Keratinocyte (primary cell): ENCODE measurements at regions not wholly inside any gene's neighbourhood (a gene's known extent, or its start where the extent isn't known, plus 50 kb on each side); places are given as distances from the start of the nearest gene placed in this dataset.

Experiments used
- DNase-seq: peaks from one replicate; pipeline ENCODE4 v3.0.0-alpha.2; 2011; ENCODE audit warnings: low read depth, missing footprints, low spot score
- FAIRE-seq: peaks from 2 replicates; lab custom pipeline; 2011; peaks lifted over from hg19 to GRCh38; lab: Jason Lieb, UNC
- H2AFZ ChIP-seq: 2 replicates; pipeline ENCODE4 v1.6.0; 2012; ENCODE audit warnings: low read length, control low read depth, inconsistent platforms; ENCODE audit not compliant: control insufficient read depth
- H3K27ac ChIP-seq: 2 replicates; pipeline ENCODE4 v1.5.1; 2011; ENCODE audit warnings: low read length; ENCODE audit not compliant: control insufficient read depth, insufficient read depth
- H3K27me3 ChIP-seq: 3 replicates; pipeline ENCODE4 v1.6.0; 2011; ENCODE audit warnings: low read length; ENCODE audit not compliant: control insufficient read depth, insufficient read depth; ENCODE audit errors: extremely low read depth
- H3K36me3 ChIP-seq, 2 experiments: 2 replicates in 1 of 2; 3 replicates in 1 of 2; pipeline ENCODE4 v1.5.1; 2011; ENCODE audit warnings: low read length in 2 of 2, mild to moderate bottlenecking in 1 of 2; ENCODE audit not compliant: control insufficient read depth in 2 of 2, insufficient read depth in 2 of 2; ENCODE audit errors: extremely low read depth in 1 of 2
- H3K4me1 ChIP-seq: 3 replicates; pipeline ENCODE4 v1.5.1; 2011; ENCODE audit warnings: low read length; ENCODE audit not compliant: control insufficient read depth, insufficient read depth; ENCODE audit errors: extremely low read depth
- H3K4me2 ChIP-seq: 3 replicates; pipeline ENCODE4 v1.6.0; 2011; ENCODE audit warnings: low read depth, low read length; ENCODE audit not compliant: control insufficient read depth, insufficient read depth; ENCODE audit errors: extremely low read depth
- H3K4me3 ChIP-seq, 3 experiments: fragments of 200-600 bp in 1 of 3; sonication (generic) in 1 of 3; 2 replicates in 2 of 3; 3 replicates in 1 of 3; pipeline ENCODE4 v1.5.1; 2011 to 2016; ENCODE audit warnings: low read length in 3 of 3, mild to moderate bottlenecking in 3 of 3, control low read depth in 2 of 3, inconsistent platforms in 1 of 3, low read depth in 1 of 3, mixed read lengths in 1 of 3, mixed run types in 1 of 3, moderate library complexity in 1 of 3; ENCODE audit not compliant: control insufficient read depth in 2 of 3, insufficient read depth in 2 of 3; ENCODE audit errors: extremely low read depth in 1 of 3
- H3K79me2 ChIP-seq: 2 replicates; pipeline ENCODE4 v1.6.0; 2012; ENCODE audit warnings: low read length; ENCODE audit not compliant: control insufficient read depth, insufficient read depth
- H3K9ac ChIP-seq: 3 replicates; pipeline ENCODE4 v1.6.0; 2011; ENCODE audit warnings: low read length; ENCODE audit not compliant: control insufficient read depth, insufficient read depth; ENCODE audit errors: extremely low read depth
- H3K9me1 ChIP-seq: 3 replicates; pipeline ENCODE4 v1.6.0; 2011; ENCODE audit warnings: low read length; ENCODE audit not compliant: control insufficient read depth, insufficient read depth; ENCODE audit errors: extremely low read depth
- H3K9me3 ChIP-seq: 2 replicates; pipeline ENCODE4 v1.5.1; 2012; ENCODE audit warnings: low read depth, low read length; ENCODE audit not compliant: control insufficient read depth
- H4K20me1 ChIP-seq: 3 replicates; pipeline ENCODE4 v1.6.0; 2011; ENCODE audit warnings: low read length; ENCODE audit not compliant: control insufficient read depth, insufficient read depth; ENCODE audit errors: extremely low read depth
- CTCF ChIP-seq, 3 experiments: IDR thresholded peaks in 1 of 3; conservative IDR thresholded peaks in 1 of 3; optimal IDR thresholded peaks in 1 of 3; 2 replicates in 2 of 3; 3 replicates in 1 of 3; pipeline versions ENCODE3 to v1.5.1; 2011; ENCODE audit warnings: low read length in 3 of 3, mild to moderate bottlenecking in 3 of 3, moderate library complexity in 2 of 3, control low read depth in 1 of 3, inconsistent platforms in 1 of 3; ENCODE audit not compliant: insufficient read depth in 2 of 3; ENCODE audit errors: extremely low read depth in 1 of 3
- EZH2 ChIP-seq: IDR thresholded peaks from one replicate; pipeline ENCODE4 v1.6.1; 2012; ENCODE audit warnings: inconsistent platforms, mild to moderate bottlenecking, low read length, moderate library complexity
- dilution Hi-C: fragments of 300-500 bp; cut with MboI; formaldehyde crosslinking; loops from one replicate; pipeline ENCODE4 v1.7.0; 2020; ENCODE audit warnings: low sequenced_read_pairs; ENCODE audit not compliant: extremely low pct_ligation_motif_present

GRCh38 chr11:16603890-16604793, 134.3 kb upstream of the C11orf58 start:
- Histone ChIP-seq H4K20me1 (no peaks in the 10 kb centered on the region), H3K9ac (peak overlapping the region; percentile 77), H2AFZ (peak overlapping the region; percentile 87), H3K27ac (peak overlapping the region; percentile 74), H3K9me3 (no peaks in the 10 kb centered on the region), H3K4me2 (peak overlapping the region; percentile 99), H3K79me2 (no peaks in the 10 kb centered on the region), H3K27me3 (no peaks in the 10 kb centered on the region), H3K36me3 (no peaks in the 10 kb centered on the region), H3K4me1 (peaks cover 18% of the 10 kb centered on the region), H3K4me3 (peak overlapping the region; percentile 61 to 92 (median 89)), H3K9me1 (no peaks in the 10 kb centered on the region)
- dilution Hi-C loops: no loop called here
- DNase-seq (no peak), FAIRE-seq (no peak)
- TF ChIP-seq CTCF (optimal IDR thresholded peaks at IDR 0.05 in 1 of 3, IDR thresholded peaks at IDR 0.05 in 1 of 3, conservative IDR thresholded peaks at IDR 0.05 in 1 of 3; ENCODE audit: extremely low read depth in 1 of 3, insufficient read depth in 2 of 3, low read length in 3 of 3) (no peak), EZH2 (no peak)

- no peak overlapping the region for H3K27ac ChIP-seq
- H3K4me2 ChIP-seq: peak overlapping the region; percentile 99
- peaks cover 18% of the 10 kb centered on the region for H3K4me1 ChIP-seq
- DNase-seq (no peak), FAIRE-seq (peak; percentile 34)
- H3K9me1 ChIP-seq: no peaks in the 10 kb centered on the region
- no peaks in the 10 kb centered on the region for H3K27me3 ChIP-seq
- peak; percentile 25 to 55 (median 26) for TF ChIP-seq CTCF (optimal IDR thresholded peaks at IDR 0.05 in 1 of 3, IDR thresholded peaks at IDR 0.05 in 1 of 3, conservative IDR thresholded peaks at IDR 0.05 in 1 of 3; ENCODE audit: extremely low read depth in 1 of 3, insufficient read depth in 2 of 3, low read length in 3 of 3)
- no peak for TF ChIP-seq EZH2
- no peaks in the 10 kb centered on the region for H3K36me3 ChIP-seq
- H3K4me3 ChIP-seq: no peak overlapping the region
- H4K20me1 ChIP-seq: no peaks in the 10 kb centered on the region
- no peaks in the 10 kb centered on the region for H3K79me2 ChIP-seq
- peak overlapping the region; percentile 87 for H2AFZ ChIP-seq
- dilution Hi-C loops: no loop called here
- H3K9me3 ChIP-seq: no peaks in the 10 kb centered on the region
- H3K9ac ChIP-seq: no peak overlapping the region
Observed at GRCh38 chr11:16603245-16603644, 135.2 kb upstream of the C11orf58 start.
